A549 (cell line): ENCODE measurements at regions not wholly inside any gene's neighbourhood (a gene's known extent, or its start where the extent isn't known, plus 50 kb on each side); places are given as distances from the start of the nearest gene placed in this dataset.

Source experiments
- CHD2 ChIP-seq: fragments of 150-350 bp; IDR thresholded peaks from 2 replicates; pipeline ENCODE4 v1.6.1; 2014; ENCODE audit warnings: low read length; ENCODE audit not compliant: partially characterized antibody
- EHMT2 ChIP-seq: fragments of 200-600 bp; sonication (generic); IDR thresholded peaks from 2 replicates; pipeline ENCODE4 v1.6.1; 2016; ENCODE audit warnings: antibody characterized with exemption, low read depth, mild to moderate bottlenecking, moderate library complexity
- ESRRA ChIP-seq: fragments of 150-350 bp; IDR thresholded peaks from 2 replicates; pipeline ENCODE4 v1.6.1; 2014; ENCODE audit warnings: mild to moderate bottlenecking, low read length, borderline replicate concordance
- POLR2A ChIP-seq: IDR thresholded peaks from 2 replicates; pipeline ENCODE4 v1.6.1; 2012; ENCODE audit warnings: mild to moderate bottlenecking, low read length
- POLR2AphosphoS2 ChIP-seq: conservative IDR thresholded peaks from 2 replicates; pipeline ENCODE4 v1.6.1; 2012; ENCODE audit warnings: low read length, improper control_type of control experiment, inconsistent platforms
- RAD21 ChIP-seq, 2 experiments: fragments of >200 bp in 1 of 2; sonication (Bioruptor Twin) in 1 of 2; formaldehyde crosslinking in 1 of 2; IDR thresholded peaks in 1 of 2; conservative IDR thresholded peaks in 1 of 2; 2 replicates in 1 of 2; 3 replicates in 1 of 2; pipeline ENCODE4 v1.6.1; 2012 to 2018; ENCODE audit warnings: inconsistent platforms in 1 of 2
- RCOR1 ChIP-seq: fragments of 150-350 bp; IDR thresholded peaks from 2 replicates; pipeline ENCODE4 v1.6.1; 2014; ENCODE audit warnings: antibody characterized with exemption, low read length, low read depth
- SMC3 ChIP-seq: fragments of >200 bp; sonication (Bioruptor Twin); formaldehyde crosslinking; IDR thresholded peaks from 3 replicates; pipeline ENCODE4 v1.6.1; 2018; ENCODE audit warnings: inconsistent platforms
- ZFP36 ChIP-seq: fragments of 450-650 bp; IDR thresholded peaks from 2 replicates; pipeline ENCODE4 v1.6.1; 2014; ENCODE audit warnings: borderline replicate concordance; ENCODE audit not compliant: partially characterized antibody
- TF ChIP-seq, protein P1 (sequence below): fragments of >200 bp; sonication (Bioruptor Twin); formaldehyde crosslinking; IDR thresholded peaks from 3 replicates; pipeline ENCODE4 v1.5.1; 2016
- TF ChIP-seq, protein P2 (sequence below): IDR thresholded peaks from 2 replicates; pipeline ENCODE4 v1.6.1; 2012
- TF ChIP-seq, protein P3 (sequence below): fragments of 200-600 bp; sonication (generic); IDR thresholded peaks from 2 replicates; pipeline ENCODE4 v1.6.1; 2016; ENCODE audit warnings: antibody characterized with exemption, mild to moderate bottlenecking, moderate library complexity
- TF ChIP-seq, protein P4 (sequence below): IDR thresholded peaks from 2 replicates; pipeline ENCODE4 v1.6.1; 2012

DNA sequence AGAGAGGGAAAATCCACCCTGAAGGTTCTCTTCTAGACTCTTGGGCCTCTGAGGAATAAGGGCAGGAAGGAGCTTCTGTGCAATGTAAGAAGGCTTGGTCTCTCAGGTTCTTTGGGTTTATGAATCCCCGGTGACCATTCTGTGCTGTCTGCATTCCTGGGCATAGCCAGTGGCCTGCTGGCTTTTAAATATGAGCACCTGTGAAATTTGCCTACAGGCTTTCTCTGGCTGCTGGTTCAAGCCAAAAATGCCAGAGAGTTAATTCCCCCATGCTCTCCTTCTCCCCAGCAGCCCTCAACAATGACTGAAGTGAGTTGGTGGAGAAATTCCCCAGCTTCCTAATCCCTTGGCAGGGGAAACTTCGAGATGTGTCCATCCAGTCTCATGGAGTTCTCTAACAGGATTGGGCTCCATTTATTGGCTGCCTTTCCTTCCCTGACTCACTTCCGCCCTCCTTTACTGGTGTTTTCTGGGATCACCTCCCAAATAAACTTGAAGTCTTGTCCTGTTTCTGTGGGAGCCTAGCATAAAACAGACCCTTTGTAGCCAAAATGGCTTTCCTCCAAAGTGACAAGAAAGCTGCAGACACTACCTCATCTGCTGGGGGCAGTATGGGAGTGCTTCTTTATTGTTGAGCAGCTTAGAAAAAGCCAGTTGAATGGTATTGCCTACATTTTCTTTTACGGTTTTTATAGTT is 179.4 kb upstream of the CASK start:
- TF ChIP-seq EHMT2 (no peak), RCOR1 (no peak), ESRRA (no peak), RAD21 (conservative IDR thresholded peaks at IDR 0.05 in 1 of 2, IDR thresholded peaks at IDR 0.05 in 1 of 2) (no peak), POLR2AphosphoS2 (no peak), ZFP36 (no peak), CHD2 (no peak), SMC3 (no peak), POLR2A (no peak)
- TF ChIP-seq, protein P1, sequence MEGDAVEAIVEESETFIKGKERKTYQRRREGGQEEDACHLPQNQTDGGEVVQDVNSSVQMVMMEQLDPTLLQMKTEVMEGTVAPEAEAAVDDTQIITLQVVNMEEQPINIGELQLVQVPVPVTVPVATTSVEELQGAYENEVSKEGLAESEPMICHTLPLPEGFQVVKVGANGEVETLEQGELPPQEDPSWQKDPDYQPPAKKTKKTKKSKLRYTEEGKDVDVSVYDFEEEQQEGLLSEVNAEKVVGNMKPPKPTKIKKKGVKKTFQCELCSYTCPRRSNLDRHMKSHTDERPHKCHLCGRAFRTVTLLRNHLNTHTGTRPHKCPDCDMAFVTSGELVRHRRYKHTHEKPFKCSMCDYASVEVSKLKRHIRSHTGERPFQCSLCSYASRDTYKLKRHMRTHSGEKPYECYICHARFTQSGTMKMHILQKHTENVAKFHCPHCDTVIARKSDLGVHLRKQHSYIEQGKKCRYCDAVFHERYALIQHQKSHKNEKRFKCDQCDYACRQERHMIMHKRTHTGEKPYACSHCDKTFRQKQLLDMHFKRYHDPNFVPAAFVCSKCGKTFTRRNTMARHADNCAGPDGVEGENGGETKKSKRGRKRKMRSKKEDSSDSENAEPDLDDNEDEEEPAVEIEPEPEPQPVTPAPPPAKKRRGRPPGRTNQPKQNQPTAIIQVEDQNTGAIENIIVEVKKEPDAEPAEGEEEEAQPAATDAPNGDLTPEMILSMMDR: no peak
- TF ChIP-seq, protein P2, sequence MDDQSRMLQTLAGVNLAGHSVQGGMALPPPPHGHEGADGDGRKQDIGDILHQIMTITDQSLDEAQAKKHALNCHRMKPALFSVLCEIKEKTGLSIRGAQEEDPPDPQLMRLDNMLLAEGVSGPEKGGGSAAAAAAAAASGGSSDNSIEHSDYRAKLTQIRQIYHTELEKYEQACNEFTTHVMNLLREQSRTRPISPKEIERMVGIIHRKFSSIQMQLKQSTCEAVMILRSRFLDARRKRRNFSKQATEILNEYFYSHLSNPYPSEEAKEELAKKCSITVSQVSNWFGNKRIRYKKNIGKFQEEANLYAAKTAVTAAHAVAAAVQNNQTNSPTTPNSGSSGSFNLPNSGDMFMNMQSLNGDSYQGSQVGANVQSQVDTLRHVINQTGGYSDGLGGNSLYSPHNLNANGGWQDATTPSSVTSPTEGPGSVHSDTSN: no peak
- TF ChIP-seq, protein P3, sequence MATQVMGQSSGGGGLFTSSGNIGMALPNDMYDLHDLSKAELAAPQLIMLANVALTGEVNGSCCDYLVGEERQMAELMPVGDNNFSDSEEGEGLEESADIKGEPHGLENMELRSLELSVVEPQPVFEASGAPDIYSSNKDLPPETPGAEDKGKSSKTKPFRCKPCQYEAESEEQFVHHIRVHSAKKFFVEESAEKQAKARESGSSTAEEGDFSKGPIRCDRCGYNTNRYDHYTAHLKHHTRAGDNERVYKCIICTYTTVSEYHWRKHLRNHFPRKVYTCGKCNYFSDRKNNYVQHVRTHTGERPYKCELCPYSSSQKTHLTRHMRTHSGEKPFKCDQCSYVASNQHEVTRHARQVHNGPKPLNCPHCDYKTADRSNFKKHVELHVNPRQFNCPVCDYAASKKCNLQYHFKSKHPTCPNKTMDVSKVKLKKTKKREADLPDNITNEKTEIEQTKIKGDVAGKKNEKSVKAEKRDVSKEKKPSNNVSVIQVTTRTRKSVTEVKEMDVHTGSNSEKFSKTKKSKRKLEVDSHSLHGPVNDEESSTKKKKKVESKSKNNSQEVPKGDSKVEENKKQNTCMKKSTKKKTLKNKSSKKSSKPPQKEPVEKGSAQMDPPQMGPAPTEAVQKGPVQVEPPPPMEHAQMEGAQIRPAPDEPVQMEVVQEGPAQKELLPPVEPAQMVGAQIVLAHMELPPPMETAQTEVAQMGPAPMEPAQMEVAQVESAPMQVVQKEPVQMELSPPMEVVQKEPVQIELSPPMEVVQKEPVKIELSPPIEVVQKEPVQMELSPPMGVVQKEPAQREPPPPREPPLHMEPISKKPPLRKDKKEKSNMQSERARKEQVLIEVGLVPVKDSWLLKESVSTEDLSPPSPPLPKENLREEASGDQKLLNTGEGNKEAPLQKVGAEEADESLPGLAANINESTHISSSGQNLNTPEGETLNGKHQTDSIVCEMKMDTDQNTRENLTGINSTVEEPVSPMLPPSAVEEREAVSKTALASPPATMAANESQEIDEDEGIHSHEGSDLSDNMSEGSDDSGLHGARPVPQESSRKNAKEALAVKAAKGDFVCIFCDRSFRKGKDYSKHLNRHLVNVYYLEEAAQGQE: no peak
- TF ChIP-seq, protein P4, sequence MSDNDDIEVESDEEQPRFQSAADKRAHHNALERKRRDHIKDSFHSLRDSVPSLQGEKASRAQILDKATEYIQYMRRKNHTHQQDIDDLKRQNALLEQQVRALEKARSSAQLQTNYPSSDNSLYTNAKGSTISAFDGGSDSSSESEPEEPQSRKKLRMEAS: no peak
